ENCODE measurements at regions not wholly inside any gene's neighbourhood (a gene's known extent, or its start where the extent isn't known, plus 50 kb on each side); places are given as distances from the start of the nearest gene placed in this dataset.

DNA sequence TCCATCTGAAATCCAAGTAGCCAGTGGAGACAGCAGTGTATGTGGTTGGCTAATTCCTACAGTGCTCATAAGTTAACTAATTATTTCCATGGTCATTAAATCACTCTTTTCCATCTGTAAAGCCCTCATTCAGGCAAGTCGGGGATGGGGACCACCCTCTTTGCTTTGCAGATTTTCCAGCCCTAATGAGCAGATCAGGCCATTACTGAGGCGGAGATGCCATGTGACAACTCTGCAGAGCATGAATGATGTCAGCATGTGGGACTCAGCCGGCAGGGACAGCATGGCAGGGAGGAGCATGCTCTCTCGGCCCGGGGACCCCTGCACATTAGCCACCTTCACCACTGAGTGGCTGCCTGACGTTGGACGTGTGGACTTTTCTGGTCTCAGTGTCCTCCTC lies 623.3 kb upstream of the CDH4 start:
- TF ChIP-seq POLR2AphosphoS5 (IDR thresholded peaks at IDR 0.05; ENCODE audit: low read depth, low read length) (no peak), SPI1 (IDR thresholded peaks at IDR 0.05; ENCODE audit: low read depth, low read length) (no peak)

All from GM12891 (cell line).